PC-9 (cell line): ENCODE measurements at regions not wholly inside any gene's neighbourhood (a gene's known extent, or its start where the extent isn't known, plus 50 kb on each side); places are given as distances from the start of the nearest gene placed in this dataset.

ENCODE experiments used
- BruUV-seq: library from RNA; stranded (reverse); fragments of 400-500 nt; replicated peaks from 2 replicates; lab custom pipeline; 2021; lab: Mats Ljungman, UMichigan
- CTCF ChIA-PET: fragments of 300-600 bp; sonication (Branson Sonifier 250); formaldehyde crosslinking; loops from one replicate; lab custom pipeline; 2022; ENCODE audit warnings: antibody characterized with exemption; lab: Charles Lee
- POLR2A ChIA-PET: fragments of 300-600 bp; sonication (Branson Sonifier 250); formaldehyde crosslinking; loops from one replicate; lab custom pipeline; 2022; ENCODE audit warnings: antibody characterized with exemption; ENCODE audit not compliant: unreplicated experiment; lab: Charles Lee
- DNase-seq, 2 experiments: peaks; one replicate each; pipeline versions ENCODE4 v3.0.0 to v3.0.0-alpha.2; 2015 to 2022; ENCODE audit warnings: mixed read lengths in 1 of 2
- H2AFZ ChIP-seq: fragments of 200-600 bp; sonication (generic); 2 replicates; pipeline ENCODE4 v1.8.1; 2017; ENCODE audit warnings: antibody characterized with exemption
- H3F3A ChIP-seq: fragments of 200-600 bp; sonication (generic); 2 replicates; pipeline ENCODE4 v1.8.1; 2017; ENCODE audit warnings: antibody characterized with exemption, mild to moderate bottlenecking, low read depth; ENCODE audit not compliant: insufficient read depth
- H3K27ac ChIP-seq: fragments of 200-600 bp; sonication (generic); 2 replicates; pipeline ENCODE4 v1.6.1; 2016; ENCODE audit warnings: mixed run types
- H3K27me3 ChIP-seq: fragments of 200-600 bp; sonication (generic); 2 replicates; pipeline ENCODE4 v1.6.1; 2016; ENCODE audit warnings: low read depth, mixed run types; ENCODE audit not compliant: insufficient read depth
- H3K36me3 ChIP-seq: fragments of 200-600 bp; sonication (generic); 2 replicates; pipeline ENCODE4 v1.6.1; 2016; ENCODE audit warnings: low read depth, mixed run types
- H3K4me1 ChIP-seq: fragments of 200-600 bp; sonication (generic); replicated peaks from 2 replicates; pipeline ENCODE4 v1.6.1; 2016; ENCODE audit warnings: mixed run types; ENCODE audit not compliant: insufficient read depth
- H3K4me2 ChIP-seq: fragments of 200-600 bp; sonication (generic); 2 replicates; pipeline ENCODE4 v1.6.1; 2017; ENCODE audit warnings: mixed run types
- H3K4me3 ChIP-seq: fragments of 200-600 bp; sonication (generic); 2 replicates; pipeline ENCODE4 v1.6.1; 2016; ENCODE audit warnings: mixed run types
- H3K79me2 ChIP-seq: fragments of 200-600 bp; sonication (generic); 2 replicates; pipeline ENCODE4 v1.6.1; 2017; ENCODE audit warnings: low read depth, mixed run types
- H3K9me2 ChIP-seq: fragments of 200-600 bp; sonication (generic); 2 replicates; pipeline ENCODE4 v1.8.1; 2017; ENCODE audit warnings: mild to moderate bottlenecking; ENCODE audit not compliant: insufficient read depth
- H3K9me3 ChIP-seq: fragments of 200-600 bp; sonication (generic); 2 replicates; pipeline ENCODE4 v1.8.1; 2016; ENCODE audit warnings: low read depth; ENCODE audit not compliant: insufficient read depth
- H4K20me1 ChIP-seq: fragments of 200-600 bp; sonication (generic); 2 replicates; pipeline ENCODE4 v1.8.1; 2017; ENCODE audit not compliant: insufficient read depth
- CTCF ChIP-seq: fragments of 200-600 bp; sonication (generic); conservative IDR thresholded peaks from 2 replicates; pipeline ENCODE4 v1.6.1; 2017; ENCODE audit warnings: mixed run types, antibody characterized with exemption, mild to moderate bottlenecking, moderate library complexity
- EZH2 ChIP-seq: fragments of 200-600 bp; sonication (generic); IDR thresholded peaks from 2 replicates; pipeline ENCODE4 v1.8.0; 2017; ENCODE audit warnings: antibody characterized with exemption, low read depth
- intact Hi-C: fragments of 100-400 bp; cut with micrococcal nuclease; formaldehyde crosslinking; loops from one replicate; pipeline ENCODE4 v1.10.0; 2022; ENCODE audit not compliant: unreplicated experiment

- Histone ChIP-seq H3K9me3 (0 out of 2 replicates have a peak, but pooled peaks cover 8% of the 10 kb centered on the region), H4K20me1 (no peaks in the 10 kb centered on the region), H3K4me2 (peak overlapping the region; percentile 13), H3K9me2 (no peaks in the 10 kb centered on the region), H3K27me3 (no peaks in the 10 kb centered on the region), H3K27ac (peak overlapping the region; percentile 47), H3K4me1 (peaks cover 46% of the 10 kb centered on the region), H3K36me3 (no peaks in the 10 kb centered on the region), H3F3A (peaks cover 5% of the 10 kb centered on the region; the same call in 1 of the 2 replicates), H3K79me2 (no peaks in the 10 kb centered on the region), H3K4me3 (no peak overlapping the region), H2AFZ (no peak overlapping the region)
- ChIA-PET POLR2A (no interaction called here), CTCF (no interaction called here)
- DNase-seq: peak in 1 of 2 experiments; percentile 87
- intact Hi-C loops: loop anchor here (10.0 kb wide), 1 partner anchor 210 kb away; no protein-coding TSS in a partner anchor
- no peak for TF ChIP-seq EZH2
- TF ChIP-seq CTCF: no peak
- no TSS peak for BruUV-seq
These were observed 484.9 kb upstream of the MAN1A1 start for GRCh38 chr6:119834418-119834817.

- intact Hi-C loops: loop anchor here (10.0 kb wide), 1 partner anchor 208 kb away; no protein-coding TSS in a partner anchor
- DNase-seq: no peak
These were observed 482.9 kb upstream of the MAN1A1 start for GRCh38 chr6:119832411-119832810.

GRCh38 chr6:119830494-119831295 lies 481.1 kb upstream of the MAN1A1 start:
- H3F3A ChIP-seq: peaks cover 10% of the 10 kb centered on the region; the same call in 1 of the 2 replicates
- H3K9me3 ChIP-seq: peaks cover 14% of the 10 kb centered on the region; the same call in 1 of the 2 replicates
- TF ChIP-seq EZH2: no peak
- no peak for TF ChIP-seq CTCF
- no peaks in the 10 kb centered on the region for H4K20me1 ChIP-seq
- DNase-seq: peak; percentile 70 to 77
- peaks cover 55% of the 10 kb centered on the region for H3K4me1 ChIP-seq
- no peaks in the 10 kb centered on the region for H3K27me3 ChIP-seq
- no peaks in the 10 kb centered on the region for H3K36me3 ChIP-seq
- H3K4me2 ChIP-seq: peak overlapping the region; percentile 23
- H2AFZ ChIP-seq: peak overlapping the region; percentile 30; the same call in 1 of the 2 replicates
- POLR2A ChIA-PET: interaction anchor here (0.7 kb wide), 1 partner anchor 480 kb away, joined by 4 read pairs; no protein-coding TSS in a partner anchor
- H3K79me2 ChIP-seq: no peaks in the 10 kb centered on the region
- peak overlapping the region; percentile 71 for H3K27ac ChIP-seq
- intact Hi-C loops: loop anchor here (1.0 to 10.0 kb wide), 2 partner anchors 103 to 206 kb away; no protein-coding TSS in a partner anchor
- TSS peak; percentile 91 for BruUV-seq
- no peaks in the 10 kb centered on the region for H3K9me2 ChIP-seq
- CTCF ChIA-PET: no interaction called here
- H3K4me3 ChIP-seq: no peak overlapping the region

More at GRCh38 chr6:119832411-119832810, 482.9 kb upstream of the MAN1A1 start:
- ChIA-PET POLR2A (no interaction called here), CTCF (no interaction called here)
- no peaks in the 10 kb centered on the region for H4K20me1 ChIP-seq
- no peak overlapping the region for H2AFZ ChIP-seq
- H3F3A ChIP-seq: peaks cover 10% of the 10 kb centered on the region; the same call in 1 of the 2 replicates
- no peak overlapping the region for H3K4me3 ChIP-seq
- BruUV-seq: no TSS peak
- H3K4me1 ChIP-seq: peaks cover 55% of the 10 kb centered on the region
- H3K79me2 ChIP-seq: no peaks in the 10 kb centered on the region
- H3K27ac ChIP-seq: no peak overlapping the region
- no peak overlapping the region for H3K4me2 ChIP-seq
- H3K9me3 ChIP-seq: peaks cover 14% of the 10 kb centered on the region; the same call in 1 of the 2 replicates
- H3K9me2 ChIP-seq: no peaks in the 10 kb centered on the region
- no peaks in the 10 kb centered on the region for H3K27me3 ChIP-seq
- no peak for TF ChIP-seq CTCF
- no peak for TF ChIP-seq EZH2
- H3K36me3 ChIP-seq: no peaks in the 10 kb centered on the region
